ENCODE measurements at regions not wholly inside any gene's neighbourhood (a gene's known extent, or its start where the extent isn't known, plus 50 kb on each side); places are given as distances from the start of the nearest gene placed in this dataset.

GRCh38 chr2:226199555-226199954 is 600.1 kb downstream of the IRS1 start:
- no peak for TF ChIP-seq TAF1 (IDR thresholded peaks at IDR 0.05; ENCODE audit: low read depth, low read length)
- TF ChIP-seq POLR2A (IDR thresholded peaks at IDR 0.05; ENCODE audit: low read depth, low read length) = no peak
- TF ChIP-seq POU2F2 (IDR thresholded peaks at IDR 0.05; ENCODE audit: low read depth, low read length) = no peak
- TF ChIP-seq POLR2AphosphoS5 (IDR thresholded peaks at IDR 0.05; ENCODE audit: low read depth, low read length) = no peak
- TF ChIP-seq SPI1 (IDR thresholded peaks at IDR 0.05; ENCODE audit: low read depth, low read length) = no peak
